ENCODE measurements at regions not wholly inside any gene's neighbourhood (a gene's known extent, or its start where the extent isn't known, plus 50 kb on each side); places are given as distances from the start of the nearest gene placed in this dataset.

DNA sequence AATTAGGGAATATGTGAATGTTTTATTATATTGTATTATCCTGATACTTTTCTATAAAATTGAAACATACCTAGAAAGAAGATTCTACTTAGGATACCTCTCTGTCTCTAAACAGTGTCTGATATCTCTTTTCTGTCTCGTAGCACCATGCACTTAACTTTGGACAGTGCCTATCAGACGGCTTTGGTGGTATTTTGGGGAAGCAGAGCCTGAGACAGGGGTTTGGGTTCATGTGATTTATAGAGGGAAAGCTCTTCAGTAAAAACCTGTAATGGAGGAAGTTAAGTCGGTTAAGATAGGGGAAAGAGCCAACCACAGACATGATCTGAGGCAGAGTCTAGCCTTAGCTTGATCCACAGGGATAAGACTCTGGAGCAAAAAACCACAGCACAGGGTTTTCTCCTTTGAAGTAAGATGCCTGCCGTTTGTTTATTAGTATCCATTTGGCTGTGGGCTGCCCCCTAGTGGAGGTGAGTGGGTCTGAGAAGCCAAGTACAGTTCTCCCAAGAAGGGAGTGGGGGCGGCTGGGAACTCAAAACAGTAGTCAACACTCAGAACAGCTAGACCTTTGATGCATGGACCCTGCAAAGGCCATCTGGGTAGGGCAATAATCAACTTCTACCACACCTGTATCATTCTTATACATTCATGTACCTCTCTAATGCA lies 141.2 kb upstream of the ASTN2 start:
- Histone ChIP-seq H3K4me2 (no peak overlapping the region), H3K4me1 (ENCODE audit: insufficient read depth) (no peaks in the 10 kb centered on the region), H3K27ac (no peak overlapping the region), H4K20me1 (ENCODE audit: insufficient read depth, poor library complexity, severe bottlenecking) (no peaks in the 10 kb centered on the region), H3K79me2 (no peaks in the 10 kb centered on the region), H3K4me3 (no peak overlapping the region), H3K36me3 (replicated peaks; ENCODE audit: insufficient read depth, low read depth) (no peaks in the 10 kb centered on the region), H3K27me3 (no peaks in the 10 kb centered on the region), H3K9me3 (ENCODE audit: low read depth) (no peaks in the 10 kb centered on the region), H2AFZ (no peak overlapping the region), H3K9me2 (replicated peaks; ENCODE audit: insufficient read depth) (no peaks in the 10 kb centered on the region)
- TF ChIP-seq CTCF (IDR thresholded peaks at IDR 0.05; ENCODE audit: poor library complexity), result peak; percentile 52
- TF ChIP-seq EZH2phosphoT487 (IDR thresholded peaks at IDR 0.05; ENCODE audit: low read depth, severe bottlenecking, unreplicated experiment), result no peak
- peak; percentile 79 for DNase-seq (ENCODE audit: low spot score)
- 49% methylated on average over 5 of the region's 5 CpGs for WGBS (ENCODE audit: low lambda C conversion rate, missing lambda C conversion rate)

GRCh38 chr9:117552811-117553210 lies 138.0 kb upstream of the ASTN2 start:
- H2AFZ ChIP-seq, result no peak overlapping the region
- no peaks in the 10 kb centered on the region for H3K4me1 ChIP-seq (ENCODE audit: insufficient read depth)
- no peaks in the 10 kb centered on the region for H3K79me2 ChIP-seq
- H3K27me3 ChIP-seq, result no peaks in the 10 kb centered on the region
- H3K4me2 ChIP-seq, result no peak overlapping the region
- 88% methylated on average over 2 of the region's 2 CpGs for WGBS (ENCODE audit: low lambda C conversion rate, missing lambda C conversion rate)
- no peak for DNase-seq (ENCODE audit: low spot score)
- no peak overlapping the region for H3K27ac ChIP-seq
- TF ChIP-seq EZH2 (IDR thresholded peaks at IDR 0.05; ENCODE audit: borderline replicate concordance) (no peak), CTCF (IDR thresholded peaks at IDR 0.05; ENCODE audit: poor library complexity) (no peak), EZH2phosphoT487 (IDR thresholded peaks at IDR 0.05; ENCODE audit: low read depth, severe bottlenecking, unreplicated experiment) (no peak)
- no peak overlapping the region for H3K4me3 ChIP-seq
- H3K9me3 ChIP-seq (ENCODE audit: low read depth), result no peaks in the 10 kb centered on the region
- no peaks in the 10 kb centered on the region for H3K36me3 ChIP-seq (replicated peaks; ENCODE audit: insufficient read depth, low read depth)
- H3K9me2 ChIP-seq (replicated peaks; ENCODE audit: insufficient read depth), result no peaks in the 10 kb centered on the region
- no peaks in the 10 kb centered on the region for H4K20me1 ChIP-seq (ENCODE audit: insufficient read depth, poor library complexity, severe bottlenecking)

DNA sequence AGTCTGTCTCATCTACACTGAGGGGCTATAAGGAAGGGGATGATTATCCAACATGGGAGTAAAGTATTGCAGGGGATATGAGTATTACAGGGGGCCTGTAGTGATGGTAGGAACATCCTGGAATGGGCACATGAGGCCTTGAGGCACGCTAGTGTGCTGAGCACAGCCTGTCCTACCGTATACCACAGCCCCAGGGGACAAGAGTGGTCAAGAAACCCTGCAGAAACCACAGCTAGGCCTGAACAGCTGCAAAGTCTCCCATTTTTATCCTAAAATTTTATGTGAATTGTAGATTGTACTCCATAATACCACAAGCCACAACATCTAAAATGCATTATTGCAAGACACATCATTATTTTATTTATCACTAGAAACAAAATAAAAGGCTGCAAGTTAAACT lies 136.3 kb upstream of the ASTN2 start:
- 41% methylated on average over 2 of the region's 2 CpGs for WGBS (ENCODE audit: low lambda C conversion rate, missing lambda C conversion rate)
- Histone ChIP-seq H3K27ac (no peak overlapping the region), H3K36me3 (replicated peaks; ENCODE audit: insufficient read depth, low read depth) (no peaks in the 10 kb centered on the region), H3K4me2 (no peak overlapping the region), H3K9me3 (ENCODE audit: low read depth) (no peaks in the 10 kb centered on the region), H3K79me2 (no peaks in the 10 kb centered on the region), H3K27me3 (no peaks in the 10 kb centered on the region), H3K4me3 (no peak overlapping the region), H4K20me1 (ENCODE audit: insufficient read depth, poor library complexity, severe bottlenecking) (no peaks in the 10 kb centered on the region), H2AFZ (no peak overlapping the region), H3K9me2 (replicated peaks; ENCODE audit: insufficient read depth) (no peaks in the 10 kb centered on the region), H3K4me1 (ENCODE audit: insufficient read depth) (no peaks in the 10 kb centered on the region)
- TF ChIP-seq EZH2 (IDR thresholded peaks at IDR 0.05; ENCODE audit: borderline replicate concordance), result no peak
- no peak for TF ChIP-seq EZH2phosphoT487 (IDR thresholded peaks at IDR 0.05; ENCODE audit: low read depth, severe bottlenecking, unreplicated experiment)
- no peak for TF ChIP-seq CTCF (IDR thresholded peaks at IDR 0.05; ENCODE audit: poor library complexity)
- DNase-seq (ENCODE audit: low spot score), result no peak

All from hepatocyte (in vitro differentiated cells).